ENCODE measurements at regions not wholly inside any gene's neighbourhood (a gene's known extent, or its start where the extent isn't known, plus 50 kb on each side); places are given as distances from the start of the nearest gene placed in this dataset.

- 75% methylated on average over 8 of the region's 8 CpGs for WGBS, 2 donors
- intact Hi-C loops (cut with DNase I), result no loop called here
- TF ChIP-seq, protein P1, sequence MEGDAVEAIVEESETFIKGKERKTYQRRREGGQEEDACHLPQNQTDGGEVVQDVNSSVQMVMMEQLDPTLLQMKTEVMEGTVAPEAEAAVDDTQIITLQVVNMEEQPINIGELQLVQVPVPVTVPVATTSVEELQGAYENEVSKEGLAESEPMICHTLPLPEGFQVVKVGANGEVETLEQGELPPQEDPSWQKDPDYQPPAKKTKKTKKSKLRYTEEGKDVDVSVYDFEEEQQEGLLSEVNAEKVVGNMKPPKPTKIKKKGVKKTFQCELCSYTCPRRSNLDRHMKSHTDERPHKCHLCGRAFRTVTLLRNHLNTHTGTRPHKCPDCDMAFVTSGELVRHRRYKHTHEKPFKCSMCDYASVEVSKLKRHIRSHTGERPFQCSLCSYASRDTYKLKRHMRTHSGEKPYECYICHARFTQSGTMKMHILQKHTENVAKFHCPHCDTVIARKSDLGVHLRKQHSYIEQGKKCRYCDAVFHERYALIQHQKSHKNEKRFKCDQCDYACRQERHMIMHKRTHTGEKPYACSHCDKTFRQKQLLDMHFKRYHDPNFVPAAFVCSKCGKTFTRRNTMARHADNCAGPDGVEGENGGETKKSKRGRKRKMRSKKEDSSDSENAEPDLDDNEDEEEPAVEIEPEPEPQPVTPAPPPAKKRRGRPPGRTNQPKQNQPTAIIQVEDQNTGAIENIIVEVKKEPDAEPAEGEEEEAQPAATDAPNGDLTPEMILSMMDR (IDR thresholded peaks at IDR 0.05), result no peak
- TF ChIP-seq POLR2AphosphoS5 (IDR thresholded peaks at IDR 0.05), result no peak
- no peak for TF ChIP-seq EP300 (IDR thresholded peaks at IDR 0.05)
- no peak for TF ChIP-seq POLR2A (IDR thresholded peaks at IDR 0.05)
Observed at GRCh38 chr12:42757624-42758119, 168.1 kb upstream of the PRICKLE1 start.

GRCh38 chr12:42756841-42757623 is 167.5 kb upstream of the PRICKLE1 start:
- Histone ChIP-seq H3K4me1 (peaks cover 0 to 26% (median 20%) of the 10 kb centered on the region in 4 donors), H3K27me3 (no peaks in the 10 kb centered on the region), H3K9me3 (no peaks in the 10 kb centered on the region), H3K4me3 (no peak overlapping the region), H3K27ac (peak overlapping the region in 1 of 4 donors; percentile 17), H3K36me3 (no peaks in the 10 kb centered on the region)
- no peak for DNase-seq
- WGBS, 2 donors, result 26 to 49% methylated on average over 9 of the region's 9 CpGs
- TF ChIP-seq EP300 (IDR thresholded peaks at IDR 0.05) (no peak), POLR2AphosphoS5 (IDR thresholded peaks at IDR 0.05) (no peak), POLR2A (IDR thresholded peaks at IDR 0.05) (no peak)
- TF ChIP-seq, protein P1 (IDR thresholded peaks at IDR 0.05), result no peak
- intact Hi-C loops (cut with DNase I), result no loop called here

More at GRCh38 chr12:42757624-42758119, 168.1 kb upstream of the PRICKLE1 start:
- no peaks in the 10 kb centered on the region for H3K36me3 ChIP-seq
- no peak overlapping the region for H3K27ac ChIP-seq
- no peaks in the 10 kb centered on the region for H3K27me3 ChIP-seq
- DNase-seq, result no peak
- H3K4me1 ChIP-seq, result peaks cover 0 to 32% (median 22%) of the 10 kb centered on the region in 4 donors
- H3K9me3 ChIP-seq, result no peaks in the 10 kb centered on the region
- H3K4me3 ChIP-seq, result no peak overlapping the region

DNA sequence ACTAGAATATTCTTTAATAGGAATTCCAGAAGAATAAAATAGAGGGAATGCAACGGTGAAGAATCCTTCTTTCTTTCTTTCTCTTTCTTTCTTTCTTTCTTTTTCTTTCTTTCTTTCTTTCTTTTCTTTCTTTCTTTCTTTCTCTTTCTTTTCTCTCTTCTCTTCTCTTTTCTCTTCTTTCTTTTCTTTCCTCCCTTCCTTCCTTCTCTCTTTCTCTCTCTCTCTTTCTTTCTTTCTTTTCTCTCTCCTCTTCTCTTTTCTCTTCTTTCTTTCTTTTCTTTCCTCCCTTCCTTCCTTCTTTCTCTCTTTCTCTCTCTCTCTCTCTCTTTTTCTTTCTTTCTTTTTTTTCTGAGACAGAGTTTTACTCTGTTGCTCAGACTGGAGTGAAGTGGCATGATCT is 160.8 kb upstream of the PRICKLE1 start:
- WGBS, 2 donors, result 86 to 88% methylated on average over 1 of the region's 1 CpG
- intact Hi-C loops (cut with DNase I), result loop anchor here (5.0 kb wide), 1 partner anchor 48 kb away; no protein-coding TSS in a partner anchor
- H3K9me3 ChIP-seq, result peaks cover 0 to 3% (median 1%) of the 10 kb centered on the region in 4 donors

GRCh38 chr12:42749239-42749638 is 159.7 kb upstream of the PRICKLE1 start:
- H3K4me1 ChIP-seq, result peaks cover 0 to 7% (median 6%) of the 10 kb centered on the region in 4 donors
- H3K9me3 ChIP-seq, result peaks cover 0 to 3% (median 1%) of the 10 kb centered on the region in 4 donors
- no peak overlapping the region for H3K4me3 ChIP-seq
- DNase-seq, result no peak
- H3K27me3 ChIP-seq, result no peaks in the 10 kb centered on the region
- H3K27ac ChIP-seq, result no peak overlapping the region
- intact Hi-C loops (cut with DNase I), result no loop called here
- WGBS, 2 donors, result 93 to 97% methylated on average over 1 of the region's 1 CpG
- no peak for TF ChIP-seq EP300 (IDR thresholded peaks at IDR 0.05)
- TF ChIP-seq, protein P1 (IDR thresholded peaks at IDR 0.05), result no peak
- no peak for TF ChIP-seq POLR2A (IDR thresholded peaks at IDR 0.05)
- no peak for TF ChIP-seq POLR2AphosphoS5 (IDR thresholded peaks at IDR 0.05)
- no peaks in the 10 kb centered on the region for H3K36me3 ChIP-seq

More for the DNA sequence above, 160.8 kb upstream of the PRICKLE1 start:
- Histone ChIP-seq H3K36me3 (no peaks in the 10 kb centered on the region), H3K4me1 (no peaks in the 10 kb centered on the region), H3K4me3 (no peak overlapping the region), H3K27me3 (no peaks in the 10 kb centered on the region), H3K27ac (no peak overlapping the region)
- no peak for DNase-seq
- TF ChIP-seq POLR2A (IDR thresholded peaks at IDR 0.05) (no peak), EP300 (IDR thresholded peaks at IDR 0.05) (no peak), POLR2AphosphoS5 (IDR thresholded peaks at IDR 0.05) (no peak)
- TF ChIP-seq, protein P1 (IDR thresholded peaks at IDR 0.05), result no peak
